GM12872 (cell line): ENCODE measurements at regions not wholly inside any gene's neighbourhood (a gene's known extent, or its start where the extent isn't known, plus 50 kb on each side); places are given as distances from the start of the nearest gene placed in this dataset.

Source experiments
- CTCF ChIP-seq: IDR thresholded peaks from 3 replicates; pipeline ENCODE4 v1.5.1; 2011; ENCODE audit warnings: low read depth, mild to moderate bottlenecking, low read length, moderate library complexity; ENCODE audit not compliant: insufficient read depth

DNA sequence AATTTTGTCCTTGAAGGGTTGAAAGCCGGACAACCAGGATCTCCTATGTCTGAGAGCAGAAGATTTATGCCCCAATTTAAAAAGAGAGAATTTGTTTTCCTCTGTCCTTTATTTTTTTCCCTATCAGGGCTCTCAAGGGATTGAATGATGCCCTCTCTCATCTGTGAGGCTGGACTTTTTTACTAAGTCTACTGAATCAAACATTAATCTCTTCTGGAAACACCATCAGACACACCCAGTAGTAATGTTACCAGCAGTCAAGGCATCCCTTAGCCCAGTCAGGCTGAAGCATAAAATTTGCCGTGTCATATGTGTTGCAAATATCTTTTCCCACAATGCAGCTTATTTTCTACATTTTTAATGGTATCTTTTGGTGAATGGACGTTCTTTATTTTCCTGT is 1497.9 kb downstream of the MAT2B start:
- no peak for TF ChIP-seq CTCF

DNA sequence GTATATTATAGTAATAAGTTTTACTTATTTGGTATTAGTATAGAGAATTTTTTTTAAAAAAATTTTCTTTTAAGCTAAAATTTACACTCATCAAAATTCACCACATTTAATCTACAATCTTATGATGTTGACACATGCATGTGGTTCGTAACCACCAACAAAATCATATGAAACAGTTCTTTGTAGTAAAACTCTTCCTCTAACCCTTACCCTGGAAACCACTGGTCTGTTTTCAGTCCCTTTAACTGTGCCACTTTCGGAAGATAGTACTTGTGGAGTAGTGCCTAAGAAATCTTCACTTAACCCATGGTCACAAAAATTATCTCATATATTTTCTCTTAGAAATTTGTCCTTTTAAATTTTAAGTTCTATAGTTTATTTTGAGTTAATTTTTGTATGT is 1498.8 kb downstream of the MAT2B start:
- no peak for TF ChIP-seq CTCF

- no peak for TF ChIP-seq CTCF
Observed at GRCh38 chr5:165014439-165014838, 1509.0 kb downstream of the MAT2B start.

GRCh38 chr5:165015126-165015525 is 1509.7 kb downstream of the MAT2B start:
- no peak for TF ChIP-seq CTCF

GRCh38 chr5:165015547-165015946 is 1510.1 kb downstream of the MAT2B start:
- no peak for TF ChIP-seq CTCF

DNA sequence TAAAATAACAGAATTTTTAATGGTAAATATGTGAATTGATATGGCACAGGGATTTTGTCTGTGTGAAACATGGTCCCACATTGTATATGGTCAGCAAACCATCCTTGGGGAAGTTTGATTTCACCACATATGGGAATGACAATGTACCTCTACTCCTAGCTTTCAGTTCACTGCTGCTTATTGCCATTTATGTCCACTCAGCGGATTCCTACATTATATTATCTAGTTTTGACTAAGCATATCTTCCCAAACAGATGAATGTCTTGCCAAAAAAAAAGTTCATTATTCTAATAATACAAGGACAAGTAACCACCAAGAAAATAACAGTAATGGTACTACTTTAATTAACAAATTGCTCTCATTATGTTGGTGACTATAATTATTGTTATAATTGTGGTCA is 1521.6 kb downstream of the MAT2B start:
- TF ChIP-seq CTCF = no peak

DNA sequence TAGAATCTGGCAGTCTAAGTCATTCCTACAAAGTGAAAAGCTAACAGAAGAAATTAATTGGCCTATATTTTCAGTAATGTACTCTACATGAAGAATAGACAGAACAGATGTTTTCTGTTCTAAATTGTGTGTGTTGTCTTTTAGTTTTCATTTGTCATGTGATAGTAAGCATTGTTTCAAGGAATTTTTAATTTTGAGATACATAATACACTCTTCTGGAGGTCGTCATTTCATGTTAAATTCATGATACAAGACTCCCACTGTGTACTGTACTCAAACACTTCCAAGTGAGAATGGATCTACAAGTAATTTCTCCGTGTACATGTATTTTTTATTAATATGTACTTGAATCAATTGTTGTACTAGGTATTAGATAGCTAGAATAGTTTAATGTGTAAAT is 1522.9 kb downstream of the MAT2B start:
- no peak for TF ChIP-seq CTCF
